ENCODE measurements at regions not wholly inside any gene's neighbourhood (a gene's known extent, or its start where the extent isn't known, plus 50 kb on each side); places are given as distances from the start of the nearest gene placed in this dataset.
"Not testable (repeated sequence)": the region's sequence is repeated elsewhere in the genome, so short reads cannot be mapped to it uniquely, and the experiment has no call there.

DNA sequence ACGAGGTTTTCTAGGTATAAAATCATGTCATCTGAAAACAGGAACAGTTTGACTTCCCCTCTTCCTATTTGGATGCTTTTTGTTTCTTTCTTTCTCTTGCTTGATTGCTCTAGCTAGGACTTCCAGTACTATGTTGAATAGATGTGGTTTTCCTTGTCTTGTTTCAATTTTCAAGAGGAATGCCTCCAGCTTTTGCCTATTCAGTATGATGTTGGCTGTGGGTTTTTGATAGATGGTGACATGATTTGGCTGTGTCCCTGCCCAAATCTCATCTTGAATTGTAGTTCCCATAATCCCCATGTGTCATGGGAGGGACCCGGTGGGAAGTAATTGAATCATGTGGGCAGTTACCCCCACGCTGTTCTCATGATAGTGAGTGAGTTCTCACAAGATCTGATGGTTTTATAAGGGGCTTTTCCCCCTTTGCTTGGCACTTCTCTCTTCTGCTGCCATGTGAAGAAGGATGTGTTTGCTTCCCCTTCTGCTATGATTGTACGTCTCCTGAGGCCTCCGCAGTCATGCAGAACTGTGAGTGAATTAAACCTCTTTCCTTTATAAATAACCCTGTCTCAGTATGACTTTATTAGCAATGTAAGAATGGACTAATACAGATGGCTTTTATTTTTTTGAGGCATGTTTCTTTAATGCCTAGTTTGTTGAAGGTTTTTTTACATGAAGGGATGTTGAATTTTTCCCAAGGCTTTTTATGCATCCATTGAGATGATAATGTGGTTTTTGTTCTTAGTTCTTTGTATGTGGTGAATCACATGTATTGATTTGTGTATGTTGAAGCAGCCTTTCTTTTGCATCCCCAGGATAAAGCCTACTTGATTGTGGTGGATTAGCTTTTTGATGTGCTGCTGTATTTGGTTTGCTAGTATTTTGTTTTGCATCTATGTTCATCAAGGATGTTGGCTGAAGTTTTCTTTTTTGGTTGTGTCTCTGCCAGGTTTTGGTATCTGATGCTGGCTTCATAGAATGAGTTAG, 239.1 kb downstream of the THBS2 start:
- DNase-seq (ENCODE audit: low read depth), result no peak

DNA sequence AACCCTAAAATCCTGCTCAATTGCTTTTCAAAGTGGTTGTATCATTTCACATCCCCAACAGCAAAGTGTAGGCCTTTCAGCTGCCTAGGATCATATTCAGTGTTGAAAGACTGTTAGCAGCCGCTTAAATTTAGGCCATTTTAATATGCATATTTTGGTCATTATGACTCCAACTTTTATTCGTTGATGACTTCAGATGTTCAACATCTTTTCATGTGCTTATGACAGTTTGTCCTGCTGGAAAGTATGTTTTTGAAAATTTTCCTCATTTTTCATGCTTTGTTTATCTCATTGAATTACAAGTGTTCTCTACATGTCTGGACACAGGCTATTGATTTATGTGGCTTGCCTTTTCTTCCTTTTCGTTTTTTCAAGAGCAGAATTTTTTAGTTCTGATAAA, 244.0 kb downstream of the THBS2 start:
- no peak for DNase-seq (ENCODE audit: low read depth)

DNA sequence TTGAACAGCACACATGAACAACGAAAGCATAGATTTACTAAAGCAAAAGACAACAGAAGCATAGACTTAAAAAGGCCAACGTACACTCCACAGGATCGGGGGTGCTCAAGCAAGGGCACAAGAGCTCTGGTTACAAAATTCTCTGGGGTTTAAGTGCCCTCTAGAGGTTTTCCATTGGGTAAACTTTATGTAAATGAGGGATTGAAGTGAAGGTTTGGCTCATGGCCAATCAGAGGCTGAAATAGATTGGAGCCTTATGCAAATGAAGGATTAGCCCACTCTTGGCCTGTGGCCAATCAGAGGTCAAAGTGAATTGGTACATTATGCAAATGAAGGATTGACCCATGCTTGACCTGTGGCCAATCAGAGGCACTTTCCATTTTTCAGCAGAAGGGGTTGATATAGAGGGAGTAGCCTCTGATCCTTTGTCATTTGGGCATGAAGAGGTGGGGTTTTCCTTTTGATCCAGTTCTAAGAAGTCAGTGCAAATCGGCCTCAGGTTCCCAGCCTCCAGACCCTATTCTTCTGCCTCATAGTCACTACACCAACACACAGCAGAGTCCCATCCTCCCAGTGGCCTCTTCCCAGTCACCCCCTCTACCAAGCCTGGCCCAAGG, 244.9 kb downstream of the THBS2 start:
- no peak for DNase-seq (ENCODE audit: low read depth)

DNA sequence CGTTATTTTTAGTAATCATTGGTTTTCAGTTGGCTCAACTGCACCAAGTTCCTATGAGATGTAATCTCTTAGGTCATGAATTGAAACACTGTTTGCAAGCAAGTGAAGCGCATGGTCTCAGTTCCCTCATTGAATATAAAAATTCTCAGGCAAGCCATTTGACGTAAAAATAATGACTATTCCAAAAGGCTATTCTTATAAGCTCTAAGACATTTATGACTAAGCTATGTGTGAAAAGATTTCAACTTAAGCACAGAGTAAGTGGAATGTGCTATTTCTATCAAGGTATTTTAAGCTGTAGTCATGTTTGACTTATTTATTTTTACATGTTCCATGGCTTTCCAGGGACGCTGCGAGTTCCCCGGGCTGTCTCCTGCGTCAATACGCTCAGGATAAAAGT, 248.5 kb downstream of the THBS2 start:
- DNase-seq (ENCODE audit: low read depth), result no peak

DNA sequence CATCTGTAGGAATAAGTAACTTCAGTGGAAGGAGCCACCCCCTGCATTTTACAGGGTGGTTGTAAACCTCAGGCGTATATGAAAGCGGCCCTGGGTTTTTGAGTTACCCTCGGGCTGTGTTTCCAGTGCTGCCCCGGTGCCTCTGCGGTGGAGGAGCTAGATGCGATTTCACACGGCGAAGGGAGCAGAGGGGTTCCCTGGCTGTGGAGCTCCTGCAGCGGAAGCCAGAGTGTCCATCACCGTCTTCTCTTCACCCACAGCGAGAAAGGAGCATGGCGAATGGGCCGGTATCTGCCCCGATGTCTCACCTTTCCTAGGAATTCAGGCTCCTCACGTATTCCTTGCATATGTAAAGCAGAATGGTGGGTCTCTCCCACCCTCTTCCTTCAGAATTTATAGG, 253.6 kb downstream of the THBS2 start:
- no peak for DNase-seq (ENCODE audit: low read depth)

DNA sequence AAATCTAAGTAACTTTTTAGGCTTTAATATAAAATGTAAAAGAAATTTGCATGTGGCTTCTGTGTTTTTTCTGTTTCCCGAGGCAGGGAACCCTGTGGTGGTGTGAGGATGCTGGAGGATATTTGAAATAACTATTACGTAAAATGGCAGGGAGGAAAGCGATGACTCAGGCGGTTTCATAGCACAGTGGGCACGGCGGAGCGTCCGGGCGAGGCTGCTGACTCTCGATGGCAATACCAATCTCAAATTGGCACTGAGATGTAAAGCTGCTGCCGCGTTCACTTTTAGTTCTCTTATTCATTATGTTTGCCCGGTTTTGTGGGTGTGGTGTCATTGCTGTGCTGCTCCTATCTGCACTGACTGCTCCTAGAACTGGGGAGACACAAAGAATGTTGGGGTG, 254.3 kb downstream of the THBS2 start:
- no peak for DNase-seq (ENCODE audit: low read depth)

DNA sequence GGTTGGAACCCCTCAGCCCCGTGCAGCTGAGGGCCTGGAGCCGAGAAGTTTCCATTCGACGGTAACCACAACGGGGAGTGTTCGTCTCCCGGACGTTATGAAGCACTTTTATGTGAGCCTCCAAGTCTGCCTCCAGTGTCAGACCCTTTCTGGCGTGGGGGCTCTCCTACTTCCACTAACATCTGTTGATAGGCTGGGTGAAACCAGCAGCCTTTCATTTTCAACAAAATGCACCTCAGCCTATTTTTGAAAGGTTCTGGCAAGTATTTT, 257.4 kb downstream of the THBS2 start:
- DNase-seq (ENCODE audit: low read depth), result no peak

DNA sequence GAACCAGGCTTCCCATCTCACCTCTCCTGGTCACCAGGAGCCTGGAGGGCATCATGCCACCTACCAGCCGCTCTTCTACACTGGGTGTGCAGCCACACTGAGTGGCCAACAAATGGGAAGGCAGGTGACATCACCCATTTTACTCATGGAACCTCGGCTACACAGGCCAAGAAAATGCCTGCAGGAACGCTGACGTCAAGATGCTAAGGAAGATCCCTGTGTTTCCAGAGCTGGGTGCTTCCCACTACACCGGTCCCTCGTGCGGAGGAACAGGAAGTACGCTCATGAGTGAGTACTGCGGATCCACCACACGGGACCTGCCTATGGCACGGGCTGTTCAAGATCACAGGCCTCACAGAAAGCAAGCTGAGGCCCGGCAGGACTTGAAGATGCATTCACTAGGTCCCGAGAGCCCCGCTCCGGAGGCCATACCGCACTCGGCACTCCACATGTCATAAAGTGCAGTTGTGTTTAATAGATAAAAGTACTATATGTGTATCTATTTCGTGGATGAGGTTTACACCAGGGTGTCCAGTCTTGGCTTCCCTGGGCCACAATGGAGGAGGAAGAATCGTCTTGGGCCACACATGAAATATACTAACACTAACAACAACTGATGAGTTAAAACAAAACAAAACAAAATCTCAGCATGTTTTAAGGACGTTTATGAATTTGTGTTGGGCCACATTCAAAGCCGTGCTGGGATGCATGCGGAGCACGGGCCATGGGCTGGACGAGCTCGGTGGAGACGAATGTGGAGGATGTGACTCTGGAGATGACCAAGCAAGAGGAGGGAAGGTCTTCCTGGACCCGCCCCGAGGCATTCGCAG, 257.9 kb downstream of the THBS2 start:
- no peak for DNase-seq (ENCODE audit: low read depth)

DNA sequence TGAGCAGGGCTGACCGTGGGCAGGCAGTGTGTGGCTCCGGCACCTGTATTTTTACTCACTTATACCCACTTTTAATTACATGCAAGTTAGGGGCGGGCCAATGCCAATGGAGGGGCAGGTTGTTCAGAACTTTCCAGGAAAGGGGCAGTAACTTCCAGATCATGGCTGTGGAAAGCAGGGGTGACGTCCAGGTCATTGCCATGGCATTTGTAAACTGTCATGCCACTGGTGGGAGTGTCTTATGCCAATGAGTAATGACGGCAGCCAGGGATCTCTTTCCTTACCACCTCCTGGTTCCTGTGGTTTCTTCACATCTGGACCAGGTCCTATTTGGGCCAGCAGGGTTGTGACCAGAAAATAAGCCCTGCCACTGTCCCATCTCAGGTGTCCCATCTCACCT, 258.7 kb downstream of the THBS2 start:
- DNase-seq (ENCODE audit: low read depth), result no peak

DNA sequence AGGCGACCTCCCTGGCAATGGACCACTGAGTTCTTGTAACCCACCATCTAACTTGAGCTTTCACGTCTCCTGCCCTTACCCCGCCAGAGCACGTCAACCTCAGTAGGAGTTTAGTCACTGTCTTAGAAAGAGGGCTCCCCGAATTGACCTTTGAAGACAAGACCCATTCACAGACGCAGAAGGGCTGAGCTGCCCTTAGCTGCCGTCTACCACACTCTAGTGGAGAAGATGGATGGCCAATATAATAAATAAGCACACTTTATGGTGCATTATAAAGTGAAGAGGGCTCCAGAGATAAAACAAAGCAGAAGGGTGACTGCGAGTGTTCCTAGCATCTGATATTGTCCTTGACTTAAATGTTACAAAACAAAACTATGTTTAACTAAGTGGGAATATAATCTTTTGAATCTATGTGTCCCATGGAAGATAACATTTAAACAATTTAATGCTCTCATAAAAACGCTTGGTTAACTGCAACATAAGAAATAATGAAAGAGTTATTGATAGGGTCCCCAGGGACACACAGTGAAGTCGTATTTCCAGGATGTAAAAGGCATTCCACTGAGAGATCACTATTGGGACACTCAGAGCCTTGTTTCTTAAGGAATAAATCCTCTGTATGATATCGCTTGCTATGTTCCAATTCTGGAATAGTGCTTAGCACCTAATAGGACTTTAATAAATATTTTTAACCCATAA, 261.1 kb downstream of the THBS2 start:
- no peak for DNase-seq (ENCODE audit: low read depth)

DNA sequence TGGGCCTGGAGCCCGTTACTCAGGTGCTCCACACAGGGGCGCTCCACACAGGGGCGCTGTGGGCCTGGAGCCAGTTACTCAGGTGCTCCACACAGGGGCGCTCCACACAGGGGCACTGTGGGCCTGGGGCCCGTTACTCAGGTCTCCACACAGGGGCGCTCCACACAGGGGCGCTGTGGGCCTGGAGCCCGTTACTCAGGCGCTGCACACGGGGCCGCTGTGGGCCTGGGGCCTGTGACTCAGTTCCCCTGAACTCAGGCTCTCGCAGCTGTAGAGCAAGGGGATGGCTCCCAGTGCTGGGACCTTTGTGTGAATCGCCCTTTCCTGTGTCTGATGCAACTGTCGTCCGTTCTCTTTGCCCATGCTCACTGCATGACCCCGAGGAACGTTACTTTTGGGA, 262.0 kb downstream of the THBS2 start:
- not testable (repeated sequence) for DNase-seq (ENCODE audit: low read depth)

DNA sequence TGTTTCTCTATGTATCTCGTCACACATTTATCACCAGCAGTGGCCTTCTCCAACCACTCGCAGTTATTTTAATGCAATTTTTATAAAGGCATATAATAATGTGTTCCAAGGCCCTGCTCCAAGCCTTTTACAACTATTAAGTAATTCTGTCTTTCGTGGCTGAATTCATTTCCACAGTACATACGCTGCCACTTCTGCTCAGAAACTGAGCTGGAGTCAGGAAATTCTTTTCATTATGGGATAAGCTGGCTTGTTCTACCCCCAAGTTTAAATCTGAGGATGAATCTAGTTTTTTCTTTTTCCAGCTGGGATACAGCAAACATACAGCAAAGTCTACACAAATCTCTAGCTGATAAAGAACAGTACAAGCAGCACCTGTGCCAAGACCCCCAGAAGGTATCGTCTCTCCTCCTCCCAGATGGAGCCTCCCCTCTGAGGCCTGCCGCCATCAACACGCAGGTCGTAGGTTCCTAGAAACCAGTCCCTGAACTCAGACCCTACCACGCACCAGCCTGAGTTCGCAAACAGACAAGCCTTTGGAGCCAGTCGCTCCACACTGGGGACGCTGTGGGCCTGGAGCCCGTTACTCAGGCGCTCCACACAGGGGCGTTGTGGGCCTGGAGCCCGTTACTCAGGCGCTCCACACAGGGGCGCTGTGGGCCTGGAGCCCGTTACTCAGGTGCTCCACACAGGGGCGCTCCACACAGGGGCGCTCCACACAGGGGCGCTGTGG, 263.5 kb downstream of the THBS2 start:
- no peak for DNase-seq (ENCODE audit: low read depth)

DNA sequence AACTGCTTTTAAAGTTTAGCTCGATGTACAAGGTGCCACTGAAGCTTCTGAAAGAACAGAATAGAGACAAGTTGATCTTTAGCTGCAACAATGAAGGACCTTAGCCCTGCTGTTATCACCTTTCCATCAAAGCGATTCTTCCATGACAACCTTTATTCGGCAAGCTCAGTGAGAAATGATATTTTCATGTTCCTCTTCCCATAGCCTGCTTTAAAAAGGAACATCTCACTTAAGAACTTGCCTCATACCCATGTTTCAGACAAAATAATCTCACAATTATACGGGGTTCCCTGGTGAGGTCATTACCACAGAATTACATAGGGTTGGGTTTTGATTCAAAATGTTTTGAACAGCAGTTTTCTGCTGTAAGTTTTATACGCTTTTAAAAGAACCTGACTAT, 264.2 kb downstream of the THBS2 start:
- no peak for DNase-seq (ENCODE audit: low read depth)

DNA sequence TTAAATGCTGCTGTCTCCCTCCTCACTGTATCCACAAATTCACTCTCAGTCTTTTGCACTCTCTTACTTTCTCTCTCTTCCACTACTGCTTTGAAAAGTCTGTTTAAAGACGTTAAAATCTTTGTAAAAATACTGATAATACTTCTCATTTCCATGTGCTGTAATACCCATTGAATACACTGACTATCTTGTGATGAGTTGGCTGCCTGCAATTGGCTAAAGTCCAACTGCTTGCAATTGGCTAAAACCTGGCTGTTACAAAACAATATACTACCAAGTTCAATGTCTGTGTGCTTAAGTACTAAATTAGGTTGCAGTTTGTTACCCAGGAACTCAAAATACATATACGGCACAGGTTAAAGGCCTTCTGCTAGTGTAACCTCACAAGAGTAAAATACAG, 264.8 kb downstream of the THBS2 start:
- DNase-seq (ENCODE audit: low read depth), result no peak

DNA sequence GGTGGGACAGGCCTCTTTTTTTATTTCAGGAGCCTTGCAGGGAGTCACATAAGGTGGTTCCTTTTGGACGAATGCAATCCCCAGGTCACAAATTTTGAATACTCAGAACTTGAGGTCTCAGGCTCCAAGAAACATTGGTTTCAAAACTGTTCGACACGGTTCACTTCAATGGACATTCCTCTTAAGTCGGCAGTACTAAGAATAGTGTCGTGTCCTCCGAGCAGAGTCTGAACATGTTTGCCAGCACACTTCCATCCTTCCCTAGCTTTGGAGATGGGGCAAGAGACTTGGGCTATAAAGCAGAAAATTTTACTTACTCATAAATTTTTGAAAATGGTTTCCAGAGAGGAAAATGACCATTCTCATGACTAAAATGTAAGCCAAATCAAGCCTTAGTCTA, 265.4 kb downstream of the THBS2 start:
- DNase-seq (ENCODE audit: low read depth), result no peak

DNA sequence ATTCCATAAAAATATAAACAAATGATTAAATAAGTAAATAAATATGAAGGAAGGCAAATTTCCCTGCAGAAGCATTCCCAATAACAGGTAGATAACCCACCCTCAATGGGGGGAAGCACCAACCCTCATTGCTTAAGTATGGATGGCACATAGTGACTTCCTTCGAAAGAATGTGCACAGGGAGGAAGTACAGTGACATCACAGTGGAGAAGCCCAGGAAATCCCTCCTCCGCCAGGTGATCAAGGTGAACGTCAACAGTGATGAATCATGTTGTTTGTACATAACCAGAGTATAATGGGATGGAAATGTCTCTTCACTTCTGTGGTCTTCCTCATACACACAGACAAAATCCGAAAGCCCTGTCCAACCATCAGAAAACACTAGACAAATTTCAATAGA, 267.9 kb downstream of the THBS2 start:
- no peak for DNase-seq (ENCODE audit: low read depth)

DNA sequence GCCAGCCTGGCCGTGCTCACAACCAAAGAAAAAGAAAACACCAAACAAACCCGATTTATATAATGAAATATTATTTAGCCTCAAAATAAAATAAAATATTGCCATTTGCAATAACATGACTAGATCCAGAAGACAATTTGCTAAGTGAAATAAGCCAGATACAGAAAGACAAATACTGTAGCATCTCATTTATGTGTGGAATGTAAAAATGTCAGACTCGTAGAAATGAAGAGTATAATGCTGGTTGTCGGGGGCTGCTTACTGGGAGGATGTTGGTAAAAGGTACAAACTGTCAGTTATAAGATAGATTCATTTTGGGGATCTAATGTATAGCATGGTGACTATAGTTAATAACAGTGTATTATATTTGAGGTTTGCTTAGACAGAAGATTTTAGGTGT, 269.7 kb downstream of the THBS2 start:
- no peak for DNase-seq (ENCODE audit: low read depth)

DNA sequence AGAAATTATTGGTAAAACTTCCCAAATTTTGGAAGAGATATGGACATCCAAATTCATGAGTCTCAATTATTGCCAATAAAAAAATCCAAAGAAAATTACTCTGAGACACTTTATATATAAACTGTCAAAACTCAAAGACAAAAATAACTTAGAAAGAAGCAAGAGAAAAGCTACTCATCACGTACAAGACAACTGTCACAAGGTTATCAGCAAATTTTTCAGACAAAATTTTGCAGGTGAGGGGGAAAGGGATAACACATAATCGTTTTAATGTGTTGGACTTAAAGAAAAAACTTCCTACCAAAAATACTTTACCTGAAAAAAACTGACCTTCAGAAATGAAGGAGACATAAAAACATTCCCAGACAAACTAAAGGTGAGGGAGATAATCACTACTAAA, 272.5 kb downstream of the THBS2 start:
- DNase-seq (ENCODE audit: low read depth), result no peak

DNA sequence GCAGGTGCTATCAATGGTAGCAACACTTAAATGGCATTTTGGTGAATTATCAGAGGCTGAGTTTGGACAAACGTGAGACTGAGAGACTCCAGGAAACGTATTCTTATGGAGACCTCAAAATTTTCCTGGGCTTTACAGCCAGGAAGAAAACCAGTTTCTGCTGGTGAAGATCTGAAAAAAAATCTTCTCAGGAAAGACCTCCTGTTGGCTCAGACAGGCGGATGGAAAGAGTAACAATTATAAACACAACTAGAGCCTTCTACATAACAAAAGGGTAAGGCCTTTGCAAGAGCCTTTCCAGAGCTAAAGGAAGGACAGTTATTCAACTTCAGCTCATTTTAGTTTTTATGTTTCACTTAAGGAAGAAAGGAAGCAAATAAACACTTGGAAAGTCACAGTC, 274.4 kb downstream of the THBS2 start:
- no peak for DNase-seq (ENCODE audit: low read depth)

DNA sequence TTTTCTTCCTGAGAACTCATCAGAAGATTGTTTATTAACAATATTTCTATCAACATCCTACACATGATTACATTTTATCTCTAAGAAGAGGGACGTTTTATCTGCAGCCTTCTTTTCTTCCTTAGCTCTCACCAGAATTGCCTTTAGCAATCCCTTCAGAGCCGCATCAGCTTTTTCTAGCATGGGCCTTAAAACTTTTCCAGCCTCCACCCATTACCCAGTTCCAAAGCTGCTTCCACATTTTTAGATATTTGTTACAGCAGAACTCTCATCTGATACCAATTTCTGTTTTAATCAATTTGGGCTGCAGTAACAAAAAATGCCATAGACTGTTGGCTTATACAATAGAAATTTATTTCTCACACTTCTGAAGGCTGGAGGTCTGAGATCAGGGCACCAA, 281.5 kb downstream of the THBS2 start:
- DNase-seq (ENCODE audit: low read depth), result no peak

DNA sequence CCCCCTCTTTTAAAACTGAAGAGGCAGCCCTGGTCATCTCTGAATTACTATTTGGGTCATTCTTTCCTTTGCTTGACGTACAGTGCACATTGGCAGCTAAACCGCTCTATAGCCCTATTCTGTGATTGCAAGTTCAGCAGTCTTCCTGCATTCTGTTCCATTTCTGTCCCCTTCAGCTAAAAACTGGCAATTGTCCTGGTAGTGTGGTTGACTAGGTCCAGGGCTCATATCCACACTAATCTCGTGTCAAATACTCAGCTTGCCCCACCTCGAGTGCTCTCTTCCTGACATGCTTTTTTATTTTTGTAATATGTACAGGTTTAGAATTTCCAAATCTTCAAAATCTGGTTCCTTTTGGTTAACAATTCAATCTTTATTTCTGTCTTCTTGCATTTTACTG, 282.1 kb downstream of the THBS2 start:
- no peak for DNase-seq (ENCODE audit: low read depth)

DNA sequence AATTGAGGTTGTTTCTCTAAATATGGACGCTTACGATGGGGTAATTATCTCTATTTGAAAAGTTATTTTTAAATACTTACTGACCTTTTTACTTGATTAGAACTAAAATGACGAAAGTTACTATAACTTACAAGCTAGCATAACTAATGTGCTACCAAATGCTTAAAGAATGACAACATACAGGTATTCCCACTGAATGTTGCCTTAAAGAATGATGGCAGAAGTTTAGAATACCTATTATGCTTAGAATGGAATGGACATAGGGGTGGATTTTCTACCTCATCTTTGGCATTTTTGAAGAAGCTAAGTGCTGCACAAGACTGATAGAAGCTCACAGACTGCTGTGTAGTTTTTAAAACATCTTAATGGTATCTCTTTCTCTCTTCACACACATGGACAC, 284.8 kb downstream of the THBS2 start:
- DNase-seq (ENCODE audit: low read depth), result no peak

All from non-pigmented ciliary epithelial cell (primary cell).